HCT116 (cell line): ENCODE measurements at regions not wholly inside any gene's neighbourhood (a gene's known extent, or its start where the extent isn't known, plus 50 kb on each side); places are given as distances from the start of the nearest gene placed in this dataset.

ENCODE experiments used
- ATAC-seq: fragments of 200-7000 bp; cut with Tn5 transposase; 2 replicates; pipeline ENCODE4 v1.9.1; 2020; ENCODE audit warnings: mild to moderate bottlenecking, moderate library complexity
- BruUV-seq: library from RNA; stranded (reverse); fragments of 400-500 nt; replicated peaks from 2 replicates; lab custom pipeline; 2021; lab: Mats Ljungman, UMichigan
- CTCF ChIA-PET: fragments of 300-600 bp; sonication (Branson Sonifier 250); formaldehyde crosslinking; loops from one replicate; lab custom pipeline; 2021; ENCODE audit warnings: antibody characterized with exemption; lab: Charles Lee
- POLR2A ChIA-PET: fragments of 300-600, 350-600 bp; sonication (Branson Sonifier 250); formaldehyde crosslinking; loops from one replicate; lab custom pipeline; 2021; ENCODE audit warnings: antibody characterized with exemption; lab: Charles Lee
- RAD21 ChIA-PET, 2 experiments: fragments of 300-600 bp; sonication (Branson Sonifier 250); formaldehyde crosslinking; loops; one replicate each; lab custom pipeline; 2023; ENCODE audit warnings: low total read pairs in 2 of 2; ENCODE audit not compliant: uncharacterized antibody in 2 of 2, unreplicated experiment in 2 of 2, low non-redundant PET in 1 of 2; lab: Charles Lee
- DNase-seq: peaks from one replicate; pipeline ENCODE4 v3.0.0-alpha.2; 2010; ENCODE audit warnings: low read depth, low spot score
- H2AFZ ChIP-seq: fragments of 200-600 bp; shearing (Covaris generic), sonication (generic); 2 replicates; pipeline ENCODE4 v1.6.1; 2017; ENCODE audit warnings: low read depth, mixed run types, mixed read lengths, antibody characterized with exemption, low read length; ENCODE audit not compliant: poor library complexity, severe bottlenecking
- H3K27ac ChIP-seq: 2 replicates; pipeline ENCODE4 v1.5.1; 2012; ENCODE audit warnings: low read depth, low read length
- H3K27me3 ChIP-seq: fragments of 200-600 bp; sonication (generic); 2 replicates; pipeline ENCODE4 v1.6.1; 2016; ENCODE audit warnings: mixed run types, low read length, mixed read lengths; ENCODE audit not compliant: insufficient read depth
- H3K36me3 ChIP-seq, 2 experiments: fragments of 200-500 bp in 1 of 2; fragments of 200-600 bp in 1 of 2; sonication (Bioruptor generic) in 1 of 2; sonication (generic) in 1 of 2; 2 replicates each; pipeline versions ENCODE4 v1.5.1 to v1.6.1; 2014 to 2016; ENCODE audit warnings: low read length in 2 of 2, inconsistent platforms in 1 of 2, mixed read lengths in 1 of 2, mixed run types in 1 of 2; ENCODE audit not compliant: insufficient read depth in 2 of 2, control insufficient read depth in 1 of 2
- H3K4me1 ChIP-seq, 2 experiments: fragments of 200-600 bp in 1 of 2; sonication (generic) in 1 of 2; 2 replicates each; pipeline versions ENCODE4 v1.5.1 to v1.6.1; 2012 to 2017; ENCODE audit warnings: low read length in 2 of 2, inconsistent platforms in 1 of 2, mild to moderate bottlenecking in 1 of 2, mixed read lengths in 1 of 2, mixed run types in 1 of 2, moderate library complexity in 1 of 2; ENCODE audit not compliant: insufficient read depth in 2 of 2, control insufficient read depth in 1 of 2
- H3K4me2 ChIP-seq: fragments of 200-600 bp; sonication (generic); 2 replicates; pipeline ENCODE4 v1.6.1; 2017; ENCODE audit warnings: mixed run types, low read length, mixed read lengths
- H3K4me3 ChIP-seq, 2 experiments: fragments of 200-600 bp in 1 of 2; sonication (generic) in 1 of 2; replicated peaks in 1 of 2; 2 replicates each; pipeline ENCODE4 v1.5.1; 2011 to 2016; ENCODE audit warnings: low read length in 2 of 2, control low read depth in 1 of 2, low read depth in 1 of 2, mild to moderate bottlenecking in 1 of 2, mixed read lengths in 1 of 2, mixed run types in 1 of 2
- H3K79me2 ChIP-seq: fragments of 200-600 bp; sonication (generic); 2 replicates; pipeline ENCODE4 v1.6.1; 2017; ENCODE audit warnings: mild to moderate bottlenecking, mixed run types, low read length, moderate library complexity, mixed read lengths; ENCODE audit not compliant: insufficient read depth
- H3K9ac ChIP-seq: fragments of 200-600 bp; sonication (generic); 2 replicates; pipeline ENCODE4 v1.6.1; 2016; ENCODE audit warnings: low read length, mixed read lengths
- H3K9me2 ChIP-seq: fragments of 200-600 bp; sonication (generic), shearing (Covaris generic); 2 replicates; pipeline ENCODE4 v1.6.1; 2017; ENCODE audit warnings: mixed run types, mild to moderate bottlenecking, moderate library complexity; ENCODE audit not compliant: insufficient read depth
- H3K9me3 ChIP-seq, 2 experiments: fragments of 200-500 bp in 1 of 2; fragments of 200-600 bp in 1 of 2; sonication (Bioruptor generic) in 1 of 2; sonication (generic) in 1 of 2; 2 replicates each; pipeline ENCODE4 v1.6.1; 2014 to 2017; ENCODE audit warnings: low read length in 2 of 2, mixed read lengths in 2 of 2, inconsistent platforms in 1 of 2, low read depth in 1 of 2, mild to moderate bottlenecking in 1 of 2, mixed run types in 1 of 2, moderate library complexity in 1 of 2; ENCODE audit not compliant: control insufficient read depth in 1 of 2, insufficient read depth in 1 of 2
- H4K20me1 ChIP-seq: fragments of 200-600 bp; sonication (generic), shearing (Covaris generic); 2 replicates; pipeline ENCODE4 v1.6.1; 2017; ENCODE audit warnings: mixed run types, mild to moderate bottlenecking, moderate library complexity; ENCODE audit not compliant: insufficient read depth
- ATF3 ChIP-seq: IDR thresholded peaks from 2 replicates; pipeline ENCODE4 v1.6.1; 2012
- CBX3 ChIP-seq: IDR thresholded peaks from 2 replicates; pipeline ENCODE4 v1.6.1; 2012; ENCODE audit warnings: low read depth
- CEBPB ChIP-seq: IDR thresholded peaks from 2 replicates; pipeline ENCODE4 v1.6.1; 2012; ENCODE audit warnings: low read depth
- CTCF ChIP-seq, 3 experiments: fragments of 200-600 bp in 1 of 3; sonication (generic) in 1 of 3; IDR thresholded peaks in 2 of 3; conservative IDR thresholded peaks in 1 of 3; 2 replicates each; pipeline ENCODE4 v1.5.1; 2012 to 2017; ENCODE audit warnings: low read depth in 2 of 3, low read length in 2 of 3, antibody characterized with exemption in 1 of 3, borderline replicate concordance in 1 of 3, control low read depth in 1 of 3, mild to moderate bottlenecking in 1 of 3, mixed read lengths in 1 of 3, mixed run types in 1 of 3, moderate library complexity in 1 of 3; ENCODE audit not compliant: insufficient read depth in 1 of 3
- ELF1 ChIP-seq: IDR thresholded peaks from 2 replicates; pipeline ENCODE4 v1.6.1; 2012; ENCODE audit warnings: low read depth, borderline replicate concordance
- EZH2 ChIP-seq: fragments of 200-600 bp; sonication (generic); IDR thresholded peaks from 2 replicates; pipeline ENCODE4 v1.6.1; 2017; ENCODE audit warnings: antibody characterized with exemption, mixed run types
- EZH2phosphoT487 ChIP-seq: fragments of 200-600 bp; IDR thresholded peaks from 2 replicates; pipeline ENCODE4 v1.6.1; 2018; ENCODE audit warnings: antibody characterized with exemption, borderline replicate concordance
- JUND ChIP-seq: IDR thresholded peaks from 2 replicates; pipeline ENCODE4 v1.6.1; 2012
- MAX ChIP-seq: IDR thresholded peaks from 2 replicates; pipeline ENCODE4 v1.6.1; 2012
- POLR2A ChIP-seq: IDR thresholded peaks from 2 replicates; pipeline ENCODE4 v1.7.0; 2011; ENCODE audit warnings: borderline replicate concordance; ENCODE audit not compliant: insufficient read depth, insufficient read length; ENCODE audit errors: extremely low read depth
- POLR2AphosphoS5 ChIP-seq: IDR thresholded peaks from 2 replicates; pipeline ENCODE4 v1.6.1; 2011; ENCODE audit warnings: mild to moderate bottlenecking, low read depth, low read length, moderate library complexity
- RAD21 ChIP-seq: IDR thresholded peaks from 2 replicates; pipeline ENCODE4 v1.6.1; 2012; ENCODE audit warnings: low read depth, mild to moderate bottlenecking
- REST ChIP-seq: IDR thresholded peaks from 2 replicates; pipeline ENCODE4 v1.6.1; 2012; ENCODE audit warnings: low read depth
- SIN3A ChIP-seq: IDR thresholded peaks from 2 replicates; pipeline ENCODE4 v1.6.1; 2012; ENCODE audit warnings: low read depth
- YY1 ChIP-seq: IDR thresholded peaks from 2 replicates; pipeline ENCODE4 v1.6.1; 2011; ENCODE audit warnings: low read length, low read depth, moderate library complexity, mild to moderate bottlenecking; ENCODE audit not compliant: insufficient replicate concordance; ENCODE audit errors: extremely low read depth
- ZNF274 ChIP-seq: fragments of 200-500 bp; sonication (Bioruptor generic); IDR thresholded peaks from 2 replicates; pipeline ENCODE4 v1.6.1; 2014; ENCODE audit warnings: mild to moderate bottlenecking, low read depth, low read length, inconsistent platforms
- intact Hi-C: fragments of 100-400 bp; cut with micrococcal nuclease; formaldehyde crosslinking; loops from 2 replicates; pipeline ENCODE4 v1.10.0; 2022

- no peak overlapping the region for H3K9ac ChIP-seq
- intact Hi-C loops: no loop called here
- TF ChIP-seq ZNF274 (no peak), SIN3A (no peak), CTCF (IDR thresholded peaks at IDR 0.05 in 2 of 3, conservative IDR thresholded peaks at IDR 0.05 in 1 of 3; ENCODE audit: borderline replicate concordance in 1 of 3, insufficient read depth in 1 of 3, low read depth in 2 of 3, low read length in 2 of 3) (no peak), YY1 (no peak), POLR2A (no peak), EZH2 (no peak), MAX (no peak), ATF3 (no peak), ELF1 (no peak), CEBPB (no peak), JUND (no peak), EZH2phosphoT487 (no peak), RAD21 (no peak), POLR2AphosphoS5 (no peak), CBX3 (no peak), REST (no peak)
- no peaks in the 10 kb centered on the region for H3K36me3 ChIP-seq
- H3K27me3 ChIP-seq: no peaks in the 10 kb centered on the region
- ATAC-seq (no peak), DNase-seq (no peak)
- no peaks in the 10 kb centered on the region for H3K4me1 ChIP-seq
- H3K4me2 ChIP-seq: no peak overlapping the region
- H3K79me2 ChIP-seq: no peaks in the 10 kb centered on the region
- no peak overlapping the region for H3K4me3 ChIP-seq
- no peaks in the 10 kb centered on the region for H3K9me2 ChIP-seq
- ChIA-PET POLR2A (no interaction called here), CTCF (no interaction called here), RAD21 (no interaction called here)
- no peaks in the 10 kb centered on the region for H3K9me3 ChIP-seq
- no peak overlapping the region for H3K27ac ChIP-seq
- no TSS peak for BruUV-seq
- no peak overlapping the region for H2AFZ ChIP-seq
- no peaks in the 10 kb centered on the region for H4K20me1 ChIP-seq
Measured at GRCh38 chr7:3188946-3189345, 112.1 kb upstream of the SDK1 start.
